Mesendoderm (in vitro differentiated cells): ENCODE measurements at regions not wholly inside any gene's neighbourhood (a gene's known extent, or its start where the extent isn't known, plus 50 kb on each side); places are given as distances from the start of the nearest gene placed in this dataset.

Experiments
- DNase-seq: peaks from one replicate; pipeline ENCODE4 v3.0.0; 2013
- H2AK5ac ChIP-seq: 2 replicates; pipeline ENCODE4 v1.6.1; 2013; ENCODE audit warnings: low read length, inconsistent platforms
- H2BK120ac ChIP-seq: 2 replicates; pipeline ENCODE4 v1.6.1; 2013; ENCODE audit warnings: low read depth, mild to moderate bottlenecking, low read length, moderate library complexity, mixed read lengths
- H2BK15ac ChIP-seq: replicated peaks from 2 replicates; pipeline ENCODE4 v1.6.1; 2013; ENCODE audit warnings: low read depth, mild to moderate bottlenecking, moderate library complexity
- H2BK5ac ChIP-seq: 2 replicates; pipeline ENCODE4 v1.6.1; 2013; ENCODE audit warnings: low read length, inconsistent platforms
- H3K18ac ChIP-seq: 2 replicates; pipeline ENCODE4 v1.6.1; 2013; ENCODE audit warnings: mild to moderate bottlenecking, low read length, mixed read lengths
- H3K23ac ChIP-seq: one replicate; pipeline ENCODE4 v1.6.1; 2013; ENCODE audit warnings: low read length
- H3K27ac ChIP-seq: 2 replicates; pipeline ENCODE4 v1.5.1; 2013; ENCODE audit warnings: low read depth, mild to moderate bottlenecking, inconsistent platforms, low read length, moderate library complexity
- H3K27me3 ChIP-seq: 2 replicates; pipeline ENCODE4 v1.6.1; 2013; ENCODE audit warnings: low read length, control low read depth, mild to moderate bottlenecking, inconsistent platforms; ENCODE audit not compliant: insufficient read depth, poor library complexity
- H3K36me3 ChIP-seq: 2 replicates; pipeline ENCODE4 v1.6.1; 2013; ENCODE audit warnings: low read length, inconsistent platforms; ENCODE audit not compliant: control insufficient read depth, insufficient read depth
- H3K4ac ChIP-seq: one replicate; pipeline ENCODE4 v1.6.1; 2013; ENCODE audit warnings: low read depth, mild to moderate bottlenecking, low read length, moderate library complexity
- H3K4me1 ChIP-seq: 2 replicates; pipeline ENCODE4 v1.6.1; 2013; ENCODE audit warnings: low read depth, low read length, inconsistent platforms; ENCODE audit not compliant: control insufficient read depth
- H3K4me2 ChIP-seq: 2 replicates; pipeline ENCODE4 v1.6.1; 2013; ENCODE audit warnings: low read length
- H3K4me3 ChIP-seq: 2 replicates; pipeline ENCODE4 v1.5.1; 2013; ENCODE audit warnings: mild to moderate bottlenecking, low read length
- H3K56ac ChIP-seq: one replicate; pipeline ENCODE4 v1.6.1; 2013; ENCODE audit warnings: low read length
- H3K79me1 ChIP-seq: 2 replicates; pipeline ENCODE4 v1.6.1; 2013; ENCODE audit warnings: low read length, inconsistent platforms
- H3K79me2 ChIP-seq: 2 replicates; pipeline ENCODE4 v1.6.1; 2013; ENCODE audit warnings: mild to moderate bottlenecking, low read length; ENCODE audit not compliant: control insufficient read depth, insufficient read depth
- H3K9ac ChIP-seq: 2 replicates; pipeline ENCODE4 v1.6.1; 2013; ENCODE audit warnings: low read length, inconsistent platforms
- H4K5ac ChIP-seq: one replicate; pipeline ENCODE4 v1.6.1; 2013; ENCODE audit warnings: low read length
- H4K8ac ChIP-seq: one replicate; pipeline ENCODE4 v1.6.1; 2013; ENCODE audit warnings: low read depth, mild to moderate bottlenecking, control low read depth, low read length, moderate library complexity
- WGBS: extraction: QIAGEN DNeasy Blood & Tissue Kit; methylation state at CpG from one replicate; pipeline ENCODE4 v1.1.7; 2013; ENCODE audit warnings: low lambda C conversion rate, missing lambda C conversion rate; ENCODE audit not compliant: insufficient coverage; ENCODE audit errors: extremely low coverage; 5-methylcytosine and 5-hydroxymethylcytosine counted together

DNA sequence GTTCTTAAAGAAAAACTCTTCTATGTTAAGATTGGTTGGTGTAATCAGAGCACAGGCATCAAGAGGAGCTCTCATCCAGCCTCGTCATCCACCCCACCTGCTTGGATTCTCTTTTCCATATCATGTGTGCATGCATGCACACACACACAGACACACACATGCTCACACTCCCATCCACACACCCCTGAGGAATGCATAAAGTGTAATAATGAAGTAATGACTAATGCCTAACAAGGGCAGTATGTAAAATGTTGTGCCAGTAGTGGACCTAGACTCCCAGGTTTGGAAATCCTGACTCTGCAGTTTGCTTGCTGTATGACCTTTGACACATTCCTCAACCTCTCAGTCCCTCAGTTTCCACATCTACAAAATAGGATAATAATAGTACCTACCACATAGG is 280.0 kb upstream of the ANKRD55 start:
- H4K8ac ChIP-seq: no peak overlapping the region
- no peak overlapping the region for H3K4me3 ChIP-seq
- no peak overlapping the region for H3K4me2 ChIP-seq
- no peak for DNase-seq
- no peaks in the 10 kb centered on the region for H3K79me2 ChIP-seq
- H2BK5ac ChIP-seq: no peak overlapping the region
- peaks cover 4% of the 10 kb centered on the region for H3K4me1 ChIP-seq
- H3K9ac ChIP-seq: no peak overlapping the region
- H4K5ac ChIP-seq: no peak overlapping the region
- no peak overlapping the region for H3K4ac ChIP-seq
- no peaks in the 10 kb centered on the region for H3K36me3 ChIP-seq
- no peaks in the 10 kb centered on the region for H3K79me1 ChIP-seq
- no peak overlapping the region for H2AK5ac ChIP-seq
- H3K18ac ChIP-seq: no peak overlapping the region
- no peaks in the 10 kb centered on the region for H3K27me3 ChIP-seq
- no peak overlapping the region for H3K27ac ChIP-seq
- H3K56ac ChIP-seq: no peak overlapping the region
- H2BK120ac ChIP-seq: no peak overlapping the region
- no peak overlapping the region for H2BK15ac ChIP-seq
- no CpG with 5 or more reads among the region's 1 CpG for WGBS
- H3K23ac ChIP-seq: no peak overlapping the region

DNA sequence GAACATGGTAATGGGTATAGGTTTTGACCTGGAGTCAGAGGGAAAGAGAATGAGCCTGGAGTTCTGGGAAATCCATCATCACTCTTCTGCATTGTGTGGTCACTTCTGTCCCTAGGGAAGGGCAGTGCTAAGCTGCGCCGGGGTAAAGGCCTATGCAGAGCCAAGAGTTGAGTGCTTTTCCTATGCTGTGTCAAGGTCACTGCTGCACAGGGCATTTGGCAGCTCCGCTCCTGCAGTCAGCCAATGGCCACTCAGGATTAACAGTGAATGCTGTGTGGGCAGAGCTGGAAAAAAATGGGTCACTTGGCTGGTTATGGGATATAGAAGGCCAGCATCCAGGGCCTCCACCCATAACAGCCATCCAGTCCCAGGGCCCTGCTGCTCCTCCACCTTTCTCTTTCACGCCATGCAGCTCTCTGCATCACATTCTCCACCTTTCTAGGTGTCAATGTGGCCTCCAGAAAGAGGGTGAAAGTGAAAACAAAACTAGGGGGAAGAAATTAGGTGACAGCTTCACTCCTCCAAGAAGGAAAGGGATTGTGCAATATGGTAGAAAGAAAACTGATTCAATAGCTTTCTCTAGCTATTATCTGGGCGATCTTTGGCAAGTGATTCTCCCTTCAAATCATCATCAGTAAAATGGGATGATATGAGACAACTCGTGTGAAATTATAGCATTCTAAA is 279.3 kb upstream of the ANKRD55 start:
- Histone ChIP-seq H2BK15ac (no peak overlapping the region), H3K9ac (no peak overlapping the region), H3K23ac (no peak overlapping the region), H3K27me3 (no peaks in the 10 kb centered on the region), H3K27ac (no peak overlapping the region), H2BK120ac (no peak overlapping the region), H3K56ac (no peak overlapping the region), H2BK5ac (no peak overlapping the region), H3K36me3 (no peaks in the 10 kb centered on the region), H2AK5ac (no peak overlapping the region), H3K4me2 (no peak overlapping the region), H3K18ac (no peak overlapping the region), H3K4me1 (peaks cover 4% of the 10 kb centered on the region), H3K4me3 (no peak overlapping the region), H3K4ac (no peak overlapping the region), H3K79me1 (no peaks in the 10 kb centered on the region), H3K79me2 (no peaks in the 10 kb centered on the region), H4K5ac (no peak overlapping the region), H4K8ac (no peak overlapping the region)
- DNase-seq: no peak
- WGBS: no CpG with 5 or more reads among the region's 6 CpGs

DNA sequence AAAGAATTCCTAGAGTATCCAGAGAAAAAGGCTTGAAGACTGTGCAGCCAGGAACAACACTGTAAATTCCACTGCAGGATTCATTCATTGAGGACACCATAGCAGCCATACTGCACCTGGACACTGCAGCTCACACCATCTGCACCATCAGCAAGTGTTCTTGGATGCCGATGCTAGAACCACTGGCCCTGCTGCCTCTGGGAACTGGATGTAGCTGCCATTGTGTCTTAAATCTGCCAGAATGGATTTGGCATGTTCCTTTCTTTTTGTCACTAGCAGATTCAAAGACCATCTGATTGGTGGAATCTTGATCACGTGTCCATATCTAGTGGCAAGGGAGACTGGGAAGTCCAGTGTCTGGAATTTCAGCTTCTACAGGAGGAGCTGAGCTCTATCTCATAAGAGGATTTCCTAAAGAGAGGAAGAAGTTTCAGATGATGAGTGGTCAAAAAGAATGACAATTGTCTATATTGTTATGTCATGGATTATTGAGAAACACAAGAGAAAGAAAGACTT is 278.3 kb upstream of the ANKRD55 start:
- DNase-seq: no peak
- no peaks in the 10 kb centered on the region for H3K79me2 ChIP-seq
- H2BK5ac ChIP-seq: no peak overlapping the region
- no CpG with 5 or more reads among the region's 2 CpGs for WGBS
- no peaks in the 10 kb centered on the region for H3K27me3 ChIP-seq
- no peak overlapping the region for H3K4me3 ChIP-seq
- no peak overlapping the region for H3K56ac ChIP-seq
- no peak overlapping the region for H2AK5ac ChIP-seq
- H3K4ac ChIP-seq: no peak overlapping the region
- no peak overlapping the region for H3K9ac ChIP-seq
- H4K8ac ChIP-seq: no peak overlapping the region
- H3K4me2 ChIP-seq: no peak overlapping the region
- H3K27ac ChIP-seq: no peak overlapping the region
- H3K23ac ChIP-seq: no peak overlapping the region
- no peak overlapping the region for H2BK15ac ChIP-seq
- no peak overlapping the region for H4K5ac ChIP-seq
- no peaks in the 10 kb centered on the region for H3K79me1 ChIP-seq
- H3K36me3 ChIP-seq: no peaks in the 10 kb centered on the region
- H3K18ac ChIP-seq: no peak overlapping the region
- peaks cover 4% of the 10 kb centered on the region for H3K4me1 ChIP-seq
- no peak overlapping the region for H2BK120ac ChIP-seq

DNA sequence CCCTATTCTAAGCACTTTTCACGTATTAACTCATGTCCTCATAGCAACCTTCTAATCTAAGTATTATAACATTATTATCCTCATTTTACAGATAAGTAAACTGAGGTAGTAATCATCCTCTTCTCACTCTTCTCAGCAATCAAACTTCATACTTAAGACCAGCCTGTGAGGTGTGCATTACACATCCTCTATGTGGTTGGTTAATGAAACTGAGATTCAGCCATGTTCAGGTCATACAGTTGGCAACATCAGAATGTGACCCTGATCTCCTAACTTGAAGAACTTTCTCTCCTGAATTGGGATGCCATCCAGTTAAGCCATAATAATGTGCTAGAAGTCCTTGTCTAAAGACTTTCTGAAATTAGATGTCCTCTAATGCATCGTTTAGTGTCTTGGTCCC is 275.1 kb upstream of the ANKRD55 start:
- no peaks in the 10 kb centered on the region for H3K36me3 ChIP-seq
- no peak overlapping the region for H3K4me2 ChIP-seq
- H2BK120ac ChIP-seq: no peak overlapping the region
- no peak overlapping the region for H3K56ac ChIP-seq
- H3K4ac ChIP-seq: no peak overlapping the region
- H3K9ac ChIP-seq: no peak overlapping the region
- no peaks in the 10 kb centered on the region for H3K79me2 ChIP-seq
- no peak overlapping the region for H2BK15ac ChIP-seq
- H3K18ac ChIP-seq: no peak overlapping the region
- no peak for DNase-seq
- no peak overlapping the region for H2AK5ac ChIP-seq
- no peak overlapping the region for H3K23ac ChIP-seq
- no peak overlapping the region for H3K27ac ChIP-seq
- WGBS: no CpG with 5 or more reads among the region's 2 CpGs
- H3K79me1 ChIP-seq: no peaks in the 10 kb centered on the region
- no peaks in the 10 kb centered on the region for H3K27me3 ChIP-seq
- H3K4me1 ChIP-seq: no peaks in the 10 kb centered on the region
- H2BK5ac ChIP-seq: no peak overlapping the region
- no peak overlapping the region for H4K5ac ChIP-seq
- H3K4me3 ChIP-seq: no peak overlapping the region
- no peak overlapping the region for H4K8ac ChIP-seq

DNA sequence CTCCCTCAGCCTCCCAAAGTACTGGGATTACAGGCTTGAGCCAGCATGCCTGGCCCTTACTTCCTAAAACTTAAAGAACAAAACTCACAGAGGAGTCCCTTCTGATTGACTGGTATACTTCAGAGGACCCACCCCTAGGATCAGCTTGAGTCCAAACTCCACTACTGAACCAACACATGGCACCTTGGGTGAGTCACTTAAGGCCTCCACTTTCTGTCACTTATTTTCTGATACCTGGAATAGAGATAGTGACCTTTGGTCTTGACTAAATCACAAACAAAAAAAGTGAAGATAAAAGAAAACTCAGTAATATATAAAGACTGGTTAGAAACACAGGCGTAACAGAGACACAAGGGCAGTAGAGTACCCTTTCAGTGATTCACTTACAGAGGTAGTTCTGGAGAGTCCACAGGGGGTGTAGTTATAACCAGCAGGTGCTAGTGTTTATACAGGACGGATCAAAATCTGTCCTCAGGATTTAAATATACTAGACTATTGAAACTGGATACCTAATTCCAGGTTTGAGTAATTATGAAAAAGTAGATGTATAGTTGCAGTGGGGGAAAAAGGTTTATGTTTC is 274.3 kb upstream of the ANKRD55 start:
- H3K18ac ChIP-seq: no peak overlapping the region
- no peak overlapping the region for H2BK15ac ChIP-seq
- H3K79me1 ChIP-seq: no peaks in the 10 kb centered on the region
- H3K36me3 ChIP-seq: no peaks in the 10 kb centered on the region
- no peaks in the 10 kb centered on the region for H3K4me1 ChIP-seq
- H3K4ac ChIP-seq: no peak overlapping the region
- H3K4me3 ChIP-seq: no peak overlapping the region
- H3K27me3 ChIP-seq: no peaks in the 10 kb centered on the region
- no peak overlapping the region for H2BK120ac ChIP-seq
- no peak overlapping the region for H2BK5ac ChIP-seq
- no peak overlapping the region for H4K8ac ChIP-seq
- H4K5ac ChIP-seq: no peak overlapping the region
- H3K4me2 ChIP-seq: no peak overlapping the region
- no peaks in the 10 kb centered on the region for H3K79me2 ChIP-seq
- no peak overlapping the region for H3K9ac ChIP-seq
- H3K23ac ChIP-seq: no peak overlapping the region
- H2AK5ac ChIP-seq: no peak overlapping the region
- no peak for DNase-seq
- no peak overlapping the region for H3K27ac ChIP-seq
- WGBS: no CpG with 5 or more reads among the region's 2 CpGs
- no peak overlapping the region for H3K56ac ChIP-seq
